Neural cell (in vitro differentiated cells): ENCODE measurements at regions not wholly inside any gene's neighbourhood (a gene's known extent, or its start where the extent isn't known, plus 50 kb on each side); places are given as distances from the start of the nearest gene placed in this dataset.

Experiments
- H2AFZ ChIP-seq: fragments of 200-600, 300-800 bp; sonication (generic), shearing (Covaris generic); 2 replicates; pipeline ENCODE4 v1.6.0; 2014; ENCODE audit warnings: low read depth, mild to moderate bottlenecking, antibody characterized with exemption, low read length, moderate library complexity
- H3F3A ChIP-seq: fragments of 200-600 bp; shearing (Covaris generic); 2 replicates; pipeline ENCODE4 v1.6.1; 2016; ENCODE audit warnings: mild to moderate bottlenecking, moderate library complexity, mixed read lengths, antibody characterized with exemption, low read length; ENCODE audit not compliant: insufficient read depth, poor library complexity, severe bottlenecking
- H3K27ac ChIP-seq: fragments of 200-600, 300-800 bp; sonication (generic), shearing (Covaris generic); 2 replicates; pipeline ENCODE4 v1.5.1; 2014; ENCODE audit warnings: mild to moderate bottlenecking, low read length, moderate library complexity
- H3K27me3 ChIP-seq: fragments of 300-800, 200-600 bp; sonication (generic), shearing (Covaris generic); 2 replicates; pipeline ENCODE4 v1.6.0; 2014; ENCODE audit warnings: mild to moderate bottlenecking, low read depth, low read length, moderate library complexity; ENCODE audit not compliant: insufficient read depth
- H3K36me3 ChIP-seq: fragments of 300-800, 200-600 bp; sonication (generic), shearing (Covaris generic); 2 replicates; pipeline ENCODE4 v1.5.1; 2014; ENCODE audit warnings: mild to moderate bottlenecking, antibody characterized with exemption, low read length, moderate library complexity; ENCODE audit not compliant: insufficient read depth
- H3K4me2 ChIP-seq: fragments of 300-800, 200-600 bp; sonication (generic), shearing (Covaris generic); 2 replicates; pipeline ENCODE4 v1.6.0; 2014; ENCODE audit warnings: mild to moderate bottlenecking, low read length
- H3K4me3 ChIP-seq: fragments of 300-800, 200-600 bp; sonication (generic), shearing (Covaris generic); 2 replicates; pipeline ENCODE4 v1.5.1; 2014; ENCODE audit warnings: mild to moderate bottlenecking, low read length, moderate library complexity
- H3K79me2 ChIP-seq: fragments of 200-600 bp; shearing (Covaris generic); replicated peaks from 2 replicates; pipeline ENCODE4 v1.6.0; 2014; ENCODE audit warnings: mild to moderate bottlenecking, low read length, moderate library complexity; ENCODE audit not compliant: insufficient read depth
- H3K9ac ChIP-seq: fragments of 300-800, 200-600 bp; sonication (generic), shearing (Covaris generic); 2 replicates; pipeline ENCODE4 v1.6.1; 2016; ENCODE audit warnings: mild to moderate bottlenecking, low read length, mixed read lengths
- H3K9me2 ChIP-seq: fragments of 200-600 bp; shearing (Covaris generic); 2 replicates; pipeline ENCODE4 v1.6.1; 2016; ENCODE audit warnings: mild to moderate bottlenecking, low read length, mixed read lengths; ENCODE audit not compliant: insufficient read depth
- H3K9me3 ChIP-seq: fragments of 200-600, 300-800 bp; sonication (generic), shearing (Covaris generic); 2 replicates; pipeline ENCODE4 v1.6.1; 2016; ENCODE audit warnings: mild to moderate bottlenecking, mixed run types, low read length, moderate library complexity, mixed read lengths
- H4K20me1 ChIP-seq: fragments of 200-600 bp; shearing (Covaris generic); 2 replicates; pipeline ENCODE4 v1.6.1; 2016; ENCODE audit warnings: mild to moderate bottlenecking, mixed run types; ENCODE audit not compliant: insufficient read depth
- CTCF ChIP-seq: fragments of 450-650 bp; IDR thresholded peaks from 2 replicates; pipeline ENCODE4 v1.5.1; 2014; ENCODE audit warnings: antibody characterized with exemption, mild to moderate bottlenecking, moderate library complexity; ENCODE audit not compliant: poor library complexity, severe bottlenecking
- EP300 ChIP-seq: fragments of 450-650 bp; conservative IDR thresholded peaks from 2 replicates; pipeline ENCODE4 v1.6.1; 2014; ENCODE audit warnings: antibody characterized with exemption, mild to moderate bottlenecking, moderate library complexity; ENCODE audit not compliant: poor library complexity, severe bottlenecking
- EZH2 ChIP-seq: fragments of 200-600, 300-800 bp; shearing (Covaris generic), sonication (generic); IDR thresholded peaks from 2 replicates; pipeline ENCODE4 v1.6.1; 2014; ENCODE audit warnings: antibody characterized with exemption, low read length, borderline replicate concordance, mild to moderate bottlenecking; ENCODE audit not compliant: insufficient read depth, poor library complexity, severe bottlenecking
- MXI1 ChIP-seq: fragments of 450-650 bp; conservative IDR thresholded peaks from 2 replicates; pipeline ENCODE4 v1.6.1; 2014; ENCODE audit warnings: antibody characterized with exemption, mild to moderate bottlenecking; ENCODE audit not compliant: poor library complexity, severe bottlenecking
- POLR2AphosphoS5 ChIP-seq: IDR thresholded peaks from 2 replicates; pipeline ENCODE4 v1.6.1; 2012
- RAD21 ChIP-seq: fragments of 450-650 bp; conservative IDR thresholded peaks from 2 replicates; pipeline ENCODE4 v1.6.1; 2014; ENCODE audit warnings: antibody characterized with exemption, mild to moderate bottlenecking, moderate library complexity
- REST ChIP-seq: IDR thresholded peaks from 2 replicates; pipeline ENCODE4 v1.6.1; 2012; ENCODE audit warnings: borderline replicate concordance
- SMC3 ChIP-seq: fragments of 450-650 bp; conservative IDR thresholded peaks from 2 replicates; pipeline ENCODE4 v1.6.1; 2014; ENCODE audit warnings: antibody characterized with exemption, mild to moderate bottlenecking, moderate library complexity; ENCODE audit not compliant: poor library complexity
- TAF1 ChIP-seq: IDR thresholded peaks from 2 replicates; pipeline ENCODE4 v1.6.1; 2012; ENCODE audit warnings: low read depth

- Histone ChIP-seq H4K20me1 (no peaks in the 10 kb centered on the region), H3F3A (no peaks in the 10 kb centered on the region), H3K9me2 (no peaks in the 10 kb centered on the region), H3K27ac (no peak overlapping the region), H3K4me3 (no peak overlapping the region), H3K9ac (no peak overlapping the region), H3K36me3 (no peaks in the 10 kb centered on the region), H2AFZ (no peak overlapping the region), H3K27me3 (no peaks in the 10 kb centered on the region), H3K4me2 (no peak overlapping the region), H3K79me2 (no peaks in the 10 kb centered on the region), H3K9me3 (no peaks in the 10 kb centered on the region)
- TF ChIP-seq EZH2 (no peak), POLR2AphosphoS5 (no peak), SMC3 (no peak), RAD21 (no peak), TAF1 (no peak), CTCF (no peak), REST (no peak), MXI1 (no peak), EP300 (no peak)
Observed at GRCh38 chr5:115455301-115455707, 89.3 kb downstream of the FEM1C start.

GRCh38 chr5:115453391-115454095 lies 91.0 kb downstream of the FEM1C start:
- Histone ChIP-seq H4K20me1 (no peaks in the 10 kb centered on the region), H2AFZ (no peak overlapping the region), H3K9me2 (no peaks in the 10 kb centered on the region), H3K27me3 (no peaks in the 10 kb centered on the region), H3K9ac (no peak overlapping the region), H3K79me2 (no peaks in the 10 kb centered on the region), H3K4me3 (no peak overlapping the region), H3F3A (no peaks in the 10 kb centered on the region), H3K36me3 (no peaks in the 10 kb centered on the region), H3K4me2 (no peak overlapping the region), H3K27ac (no peak overlapping the region), H3K9me3 (no peaks in the 10 kb centered on the region)
- no peak for TF ChIP-seq REST
- no peak for TF ChIP-seq CTCF
- TF ChIP-seq SMC3 = no peak
